ENCODE measurements at regions not wholly inside any gene's neighbourhood (a gene's known extent, or its start where the extent isn't known, plus 50 kb on each side); places are given as distances from the start of the nearest gene placed in this dataset.
"Not testable (repeated sequence)": the region's sequence is repeated elsewhere in the genome, so short reads cannot be mapped to it uniquely, and the experiment has no call there.

- Mint-ChIP-seq H3K9me3 (ENCODE audit: insufficient read depth) (peaks cover 8% of the 10 kb centered on the region), H3K27ac (no peak overlapping the region), H3K27me3 (ENCODE audit: low read depth) (no peaks in the 10 kb centered on the region), H3K36me3 (ENCODE audit: low read depth) (no peaks in the 10 kb centered on the region), H3K4me3 (no peak overlapping the region), H3K4me1 (ENCODE audit: low read depth) (no peaks in the 10 kb centered on the region)
- ChIA-PET POLR2A (no interaction called here), CTCF (no interaction called here)
- DNase-seq (no peak), ATAC-seq (no peak)
Observed at GRCh38 chr14:26286913-26287205, 311.0 kb downstream of the NOVA1 start.

GRCh38 chr14:26286081-26286912 lies 311.5 kb downstream of the NOVA1 start:
- ATAC-seq, result no peak
- no peak overlapping the region for H3K27ac Mint-ChIP-seq
- POLR2A ChIA-PET, result no interaction called here
- H3K27me3 Mint-ChIP-seq (ENCODE audit: low read depth), result no peaks in the 10 kb centered on the region
- no peaks in the 10 kb centered on the region for H3K4me1 Mint-ChIP-seq (ENCODE audit: low read depth)
- CTCF ChIA-PET, result no interaction called here
- no peaks in the 10 kb centered on the region for H3K36me3 Mint-ChIP-seq (ENCODE audit: low read depth)
- no peak overlapping the region for H3K4me3 Mint-ChIP-seq
- no peak for DNase-seq
- peaks cover 8% of the 10 kb centered on the region for H3K9me3 Mint-ChIP-seq (ENCODE audit: insufficient read depth)

- DNase-seq, result no peak
- Mint-ChIP-seq H3K27ac (no peak overlapping the region), H3K27me3 (ENCODE audit: low read depth) (no peaks in the 10 kb centered on the region), H3K9me3 (ENCODE audit: insufficient read depth) (peaks cover 12% of the 10 kb centered on the region), H3K4me3 (no peak overlapping the region), H3K36me3 (ENCODE audit: low read depth) (no peaks in the 10 kb centered on the region), H3K4me1 (ENCODE audit: low read depth) (no peaks in the 10 kb centered on the region)
- ChIA-PET POLR2A (no interaction called here), CTCF (no interaction called here)
- no peak for ATAC-seq
Observed at GRCh38 chr14:26282578-26282977, 315.3 kb downstream of the NOVA1 start.

DNA sequence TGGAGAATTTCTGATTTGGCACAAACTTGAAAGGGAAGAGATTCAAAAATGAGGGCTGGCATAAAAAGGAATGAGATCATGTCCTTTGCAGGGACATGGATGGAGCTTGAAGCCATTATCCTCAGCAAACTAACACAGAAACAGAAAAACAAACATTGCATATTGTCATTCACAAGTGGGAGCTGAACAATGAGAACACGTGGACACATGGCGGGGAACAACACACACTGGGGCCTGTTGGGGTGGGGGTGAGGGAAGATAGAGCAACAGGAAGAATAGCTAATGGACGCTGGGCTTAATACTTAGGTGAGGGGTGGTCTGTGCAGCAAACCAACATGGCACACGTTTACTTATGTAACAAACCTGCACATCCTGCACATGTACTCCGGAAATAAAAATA lies 315.8 kb downstream of the NOVA1 start:
- H3K27ac Mint-ChIP-seq; ATAC-seq; CTCF ChIA-PET; H3K36me3 Mint-ChIP-seq (ENCODE audit: low read depth); H3K4me3 Mint-ChIP-seq; H3K27me3 Mint-ChIP-seq (ENCODE audit: low read depth); POLR2A ChIA-PET; H3K4me1 Mint-ChIP-seq (ENCODE audit: low read depth); DNase-seq: not testable (repeated sequence)
- peaks cover 12% of the 10 kb centered on the region for H3K9me3 Mint-ChIP-seq (ENCODE audit: insufficient read depth)

GRCh38 chr14:26281280-26281998 lies 316.4 kb downstream of the NOVA1 start:
- CTCF ChIA-PET, result no interaction called here
- no peaks in the 10 kb centered on the region for H3K4me1 Mint-ChIP-seq (ENCODE audit: low read depth)

DNA sequence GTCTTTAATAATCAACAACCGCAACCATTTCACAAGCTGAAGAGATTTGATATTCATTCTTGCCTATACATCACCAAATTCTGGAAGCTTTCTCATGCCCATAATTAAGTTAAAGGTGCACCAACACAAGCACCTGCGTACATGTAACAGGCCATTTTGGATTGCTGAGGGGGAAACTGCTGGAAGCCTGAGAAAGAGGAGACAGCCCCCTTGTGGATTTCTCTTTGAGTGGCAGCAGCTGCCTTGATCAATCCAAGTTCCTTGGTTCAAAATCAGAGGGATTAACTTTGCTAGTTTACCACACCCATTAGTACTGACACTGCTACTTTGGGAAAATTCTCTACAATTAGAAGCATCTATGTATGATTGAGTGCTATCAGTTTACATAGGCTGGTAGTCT lies 321.1 kb downstream of the NOVA1 start:
- Mint-ChIP-seq H3K27me3 (ENCODE audit: low read depth) (no peaks in the 10 kb centered on the region), H3K4me3 (no peak overlapping the region), H3K9me3 (ENCODE audit: insufficient read depth) (peaks cover 8% of the 10 kb centered on the region), H3K27ac (no peak overlapping the region), H3K36me3 (ENCODE audit: low read depth) (no peaks in the 10 kb centered on the region), H3K4me1 (ENCODE audit: low read depth) (no peaks in the 10 kb centered on the region)
- POLR2A ChIA-PET, result no interaction called here
- ATAC-seq, result no peak
- no peak for DNase-seq
- CTCF ChIA-PET, result no interaction called here

More at GRCh38 chr14:26281280-26281998, 316.4 kb downstream of the NOVA1 start:
- DNase-seq, result no peak
- peaks cover 11% of the 10 kb centered on the region for H3K9me3 Mint-ChIP-seq (ENCODE audit: insufficient read depth)
- no peaks in the 10 kb centered on the region for H3K27me3 Mint-ChIP-seq (ENCODE audit: low read depth)
- no peaks in the 10 kb centered on the region for H3K36me3 Mint-ChIP-seq (ENCODE audit: low read depth)
- no peak for ATAC-seq
- H3K27ac Mint-ChIP-seq, result no peak overlapping the region
- POLR2A ChIA-PET, result no interaction called here
- no peak overlapping the region for H3K4me3 Mint-ChIP-seq

GRCh38 chr14:26265170-26265685 lies 332.6 kb downstream of the NOVA1 start:
- Mint-ChIP-seq H3K4me1 (ENCODE audit: low read depth) (no peaks in the 10 kb centered on the region), H3K36me3 (ENCODE audit: low read depth) (no peaks in the 10 kb centered on the region), H3K27ac (no peak overlapping the region), H3K4me3 (no peak overlapping the region), H3K9me3 (ENCODE audit: insufficient read depth) (peaks cover 12% of the 10 kb centered on the region), H3K27me3 (ENCODE audit: low read depth) (no peaks in the 10 kb centered on the region)
- CTCF ChIA-PET, result no interaction called here
- POLR2A ChIA-PET, result no interaction called here
- ATAC-seq (no peak), DNase-seq (no peak)

GRCh38 chr14:26261368-26262122 lies 336.3 kb downstream of the NOVA1 start:
- no peak overlapping the region for H3K27ac Mint-ChIP-seq
- peaks cover 11% of the 10 kb centered on the region for H3K9me3 Mint-ChIP-seq (ENCODE audit: insufficient read depth)
- H3K36me3 Mint-ChIP-seq (ENCODE audit: low read depth), result no peaks in the 10 kb centered on the region
- DNase-seq, result no peak
- H3K27me3 Mint-ChIP-seq (ENCODE audit: low read depth), result no peaks in the 10 kb centered on the region
- no peak for ATAC-seq
- ChIA-PET CTCF (no interaction called here), POLR2A (no interaction called here)
- H3K4me1 Mint-ChIP-seq (ENCODE audit: low read depth), result no peaks in the 10 kb centered on the region
- no peak overlapping the region for H3K4me3 Mint-ChIP-seq

DNA sequence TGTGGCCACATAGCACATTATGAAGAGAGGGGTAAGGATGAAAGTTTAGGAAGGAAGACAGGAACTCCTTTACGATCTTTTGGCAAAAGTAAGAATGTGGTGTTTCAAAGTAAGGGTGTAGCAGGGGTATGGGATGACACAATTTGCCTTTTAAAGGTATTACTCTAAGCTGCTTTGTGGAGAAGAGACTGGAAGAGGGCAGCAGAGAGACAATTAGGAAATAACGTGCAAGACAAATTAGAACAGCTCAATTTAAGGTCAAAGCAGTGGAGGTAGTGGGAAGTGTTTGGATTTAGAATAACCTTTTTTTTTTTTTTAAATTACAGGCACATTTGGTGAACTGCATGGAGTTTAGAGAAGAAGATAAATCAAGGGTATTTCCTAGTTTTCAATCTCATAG lies 342.6 kb downstream of the NOVA1 start:
- Mint-ChIP-seq H3K4me3 (no peak overlapping the region), H3K27ac (no peak overlapping the region), H3K4me1 (ENCODE audit: low read depth) (no peaks in the 10 kb centered on the region), H3K9me3 (ENCODE audit: insufficient read depth) (peaks cover 19% of the 10 kb centered on the region), H3K36me3 (ENCODE audit: low read depth) (no peaks in the 10 kb centered on the region), H3K27me3 (ENCODE audit: low read depth) (no peaks in the 10 kb centered on the region)
- CTCF ChIA-PET, result no interaction called here
- DNase-seq (no peak), ATAC-seq (no peak)
- POLR2A ChIA-PET, result no interaction called here

DNA sequence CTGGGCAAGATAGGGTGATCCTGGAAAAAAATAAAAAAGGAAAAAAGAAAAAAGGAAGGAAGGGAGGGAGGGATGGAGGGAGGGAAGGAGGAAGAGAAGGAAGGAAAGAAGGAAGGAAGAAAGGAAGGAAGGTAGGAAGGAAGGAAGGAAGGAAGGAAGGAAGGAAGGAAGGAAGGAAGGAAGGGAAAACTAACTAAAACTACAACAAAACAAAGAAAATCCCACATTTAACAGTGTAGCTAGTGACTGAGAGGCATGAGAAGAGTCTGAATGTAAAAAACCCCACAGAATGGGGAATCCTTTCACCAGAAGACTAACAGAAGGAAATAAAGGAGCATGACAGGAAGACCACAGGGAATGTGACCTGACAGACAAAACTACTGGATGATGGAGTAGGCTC lies 345.7 kb downstream of the NOVA1 start:
- no peaks in the 10 kb centered on the region for H3K4me1 Mint-ChIP-seq (ENCODE audit: low read depth)
- no peak overlapping the region for H3K27ac Mint-ChIP-seq
- POLR2A ChIA-PET, result no interaction called here
- CTCF ChIA-PET, result no interaction called here
- no peak overlapping the region for H3K4me3 Mint-ChIP-seq
- peaks cover 16% of the 10 kb centered on the region for H3K9me3 Mint-ChIP-seq (ENCODE audit: insufficient read depth)
- H3K27me3 Mint-ChIP-seq (ENCODE audit: low read depth), result no peaks in the 10 kb centered on the region
- ATAC-seq, result no peak
- no peaks in the 10 kb centered on the region for H3K36me3 Mint-ChIP-seq (ENCODE audit: low read depth)
- no peak for DNase-seq

DNA sequence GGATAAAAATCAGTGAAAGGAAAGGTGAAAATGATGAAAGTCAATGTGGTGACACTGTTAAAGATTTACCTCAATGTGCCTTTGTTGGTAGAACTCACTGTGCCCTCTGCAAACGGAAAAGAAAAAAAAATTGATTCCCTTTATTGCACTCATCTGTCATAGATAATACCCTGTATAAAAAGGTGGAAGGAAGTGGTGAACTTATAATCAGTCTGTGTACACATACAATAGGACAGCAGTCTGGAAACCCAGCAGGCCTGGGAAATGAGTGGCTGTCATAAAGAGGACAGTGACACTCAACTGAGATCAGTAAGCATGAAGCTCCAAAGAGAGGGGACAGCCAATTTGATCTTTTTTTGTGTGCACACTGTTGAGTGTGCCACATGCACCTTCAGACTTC lies 364.7 kb downstream of the NOVA1 start:
- ATAC-seq (no peak), DNase-seq (no peak)
- H3K36me3 Mint-ChIP-seq (ENCODE audit: low read depth), result no peaks in the 10 kb centered on the region
- no peaks in the 10 kb centered on the region for H3K27me3 Mint-ChIP-seq (ENCODE audit: low read depth)
- ChIA-PET CTCF (no interaction called here), POLR2A (no interaction called here)
- H3K27ac Mint-ChIP-seq, result no peak overlapping the region
- H3K9me3 Mint-ChIP-seq (ENCODE audit: insufficient read depth), result no peaks in the 10 kb centered on the region
- no peak overlapping the region for H3K4me3 Mint-ChIP-seq
- H3K4me1 Mint-ChIP-seq (ENCODE audit: low read depth), result no peaks in the 10 kb centered on the region

- no peaks in the 10 kb centered on the region for H3K36me3 Mint-ChIP-seq (ENCODE audit: low read depth)
Observed at GRCh38 chr14:26218861-26219260, 379.0 kb downstream of the NOVA1 start.

More at GRCh38 chr14:26218861-26219260, 379.0 kb downstream of the NOVA1 start:
- H3K4me1 Mint-ChIP-seq (ENCODE audit: low read depth), result no peaks in the 10 kb centered on the region
- DNase-seq, result no peak
- no peaks in the 10 kb centered on the region for H3K27me3 Mint-ChIP-seq (ENCODE audit: low read depth)
- H3K9me3 Mint-ChIP-seq (ENCODE audit: insufficient read depth), result no peaks in the 10 kb centered on the region
- no peak for ATAC-seq
- POLR2A ChIA-PET, result no interaction called here
- H3K27ac Mint-ChIP-seq, result no peak overlapping the region
- CTCF ChIA-PET, result no interaction called here
- no peak overlapping the region for H3K4me3 Mint-ChIP-seq

Measured in activated CD8-positive, alpha-beta T cell treated with anti-CD3 and anti-CD28 coated beads, Interleukin-2, amount 10 ng/mL, durations not matched to agents 7 days and 5 days (primary cell).